WERI-Rb-1 (cell line): ENCODE measurements at regions not wholly inside any gene's neighbourhood (a gene's known extent, or its start where the extent isn't known, plus 50 kb on each side); places are given as distances from the start of the nearest gene placed in this dataset.

Source experiments
- DNase-seq: peaks from one replicate; pipeline ENCODE4 v3.0.0-alpha.2; 2020
- H3K27ac ChIP-seq: fragments of 250-450 bp; sonication (Bioruptor Pico); 2 replicates; pipeline ENCODE4 v1.5.1; 2020; ENCODE audit warnings: mild to moderate bottlenecking, moderate library complexity
- H3K27me3 ChIP-seq: fragments of 250-450 bp; sonication (Bioruptor Pico); 2 replicates; pipeline ENCODE4 v1.5.1; 2021; ENCODE audit warnings: mild to moderate bottlenecking, low read depth, moderate library complexity; ENCODE audit not compliant: insufficient read depth, severe bottlenecking
- H3K36me3 ChIP-seq: fragments of 250-450 bp; sonication (Bioruptor Pico); 2 replicates; pipeline ENCODE4 v1.5.1; 2020; ENCODE audit warnings: mild to moderate bottlenecking, moderate library complexity
- H3K4me3 ChIP-seq: 2 replicates; pipeline ENCODE4 v1.5.1; 2011; ENCODE audit warnings: low read depth, mild to moderate bottlenecking, control low read depth, low read length
- H3K9me3 ChIP-seq: fragments of 250-450 bp; sonication (Bioruptor Pico); 2 replicates; pipeline ENCODE4 v1.5.1; 2021; ENCODE audit warnings: mild to moderate bottlenecking, moderate library complexity; ENCODE audit not compliant: severe bottlenecking
- TF ChIP-seq, protein P1 (sequence below): IDR thresholded peaks from 2 replicates; pipeline ENCODE4 v1.5.1; 2011; ENCODE audit warnings: low read depth, mild to moderate bottlenecking, control low read depth, inconsistent platforms, low read length

- Histone ChIP-seq H3K36me3 (no peaks in the 10 kb centered on the region), H3K9me3 (no peaks in the 10 kb centered on the region), H3K4me3 (no peak overlapping the region), H3K27ac (no peak overlapping the region; the same call in 1 of the 2 replicates), H3K27me3 (no peaks in the 10 kb centered on the region)
- no peak for DNase-seq
- TF ChIP-seq, protein P1, sequence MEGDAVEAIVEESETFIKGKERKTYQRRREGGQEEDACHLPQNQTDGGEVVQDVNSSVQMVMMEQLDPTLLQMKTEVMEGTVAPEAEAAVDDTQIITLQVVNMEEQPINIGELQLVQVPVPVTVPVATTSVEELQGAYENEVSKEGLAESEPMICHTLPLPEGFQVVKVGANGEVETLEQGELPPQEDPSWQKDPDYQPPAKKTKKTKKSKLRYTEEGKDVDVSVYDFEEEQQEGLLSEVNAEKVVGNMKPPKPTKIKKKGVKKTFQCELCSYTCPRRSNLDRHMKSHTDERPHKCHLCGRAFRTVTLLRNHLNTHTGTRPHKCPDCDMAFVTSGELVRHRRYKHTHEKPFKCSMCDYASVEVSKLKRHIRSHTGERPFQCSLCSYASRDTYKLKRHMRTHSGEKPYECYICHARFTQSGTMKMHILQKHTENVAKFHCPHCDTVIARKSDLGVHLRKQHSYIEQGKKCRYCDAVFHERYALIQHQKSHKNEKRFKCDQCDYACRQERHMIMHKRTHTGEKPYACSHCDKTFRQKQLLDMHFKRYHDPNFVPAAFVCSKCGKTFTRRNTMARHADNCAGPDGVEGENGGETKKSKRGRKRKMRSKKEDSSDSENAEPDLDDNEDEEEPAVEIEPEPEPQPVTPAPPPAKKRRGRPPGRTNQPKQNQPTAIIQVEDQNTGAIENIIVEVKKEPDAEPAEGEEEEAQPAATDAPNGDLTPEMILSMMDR = no peak
These were observed 507.5 kb upstream of the SORCS1 start for GRCh38 chr10:107671960-107672359.

- Histone ChIP-seq H3K27me3 (no peaks in the 10 kb centered on the region), H3K4me3 (no peak overlapping the region), H3K27ac (no peak overlapping the region), H3K36me3 (no peaks in the 10 kb centered on the region), H3K9me3 (peaks cover 3% of the 10 kb centered on the region)
- no peak for DNase-seq
- TF ChIP-seq, protein P1 = no peak
These were observed 501.7 kb upstream of the SORCS1 start for GRCh38 chr10:107666214-107666613.

GRCh38 chr10:107665459-107665858 is 501.0 kb upstream of the SORCS1 start:
- no peak for DNase-seq
- no peaks in the 10 kb centered on the region for H3K27me3 ChIP-seq
- no peak overlapping the region for H3K27ac ChIP-seq
- TF ChIP-seq, protein P1 = no peak
- peaks cover 3% of the 10 kb centered on the region for H3K9me3 ChIP-seq
- H3K36me3 ChIP-seq = no peaks in the 10 kb centered on the region
- H3K4me3 ChIP-seq = no peak overlapping the region

- no peaks in the 10 kb centered on the region for H3K27me3 ChIP-seq
- no peak overlapping the region for H3K27ac ChIP-seq
- H3K36me3 ChIP-seq = no peaks in the 10 kb centered on the region
- DNase-seq = peak; percentile 41
- H3K9me3 ChIP-seq = peaks cover 3% of the 10 kb centered on the region
- no peak overlapping the region for H3K4me3 ChIP-seq
- TF ChIP-seq, protein P1 = no peak
These were observed 493.3 kb upstream of the SORCS1 start for GRCh38 chr10:107657851-107658250.

DNA sequence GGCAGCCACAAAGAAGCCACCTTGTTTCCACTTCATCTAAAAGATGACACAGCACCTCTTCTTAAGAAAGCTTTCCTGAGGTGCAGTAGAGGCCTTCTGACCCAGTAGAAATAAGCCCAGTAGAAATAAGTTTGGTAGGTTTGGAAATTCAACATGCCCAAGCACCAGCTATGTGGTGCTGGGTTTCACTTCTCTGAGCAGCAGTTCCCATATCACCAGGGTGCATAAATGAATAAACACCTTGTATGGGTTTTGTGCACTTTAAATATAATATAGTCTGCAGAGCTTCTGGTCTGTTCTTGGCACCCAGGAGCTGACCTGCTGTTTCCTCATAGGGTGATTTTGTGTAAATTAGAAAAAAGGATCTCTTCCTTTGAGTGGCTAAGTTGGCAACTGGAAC is 492.4 kb upstream of the SORCS1 start:
- TF ChIP-seq, protein P1 = no peak
- H3K27ac ChIP-seq = no peak overlapping the region
- H3K9me3 ChIP-seq = no peaks in the 10 kb centered on the region
- H3K4me3 ChIP-seq = no peak overlapping the region
- no peaks in the 10 kb centered on the region for H3K27me3 ChIP-seq
- DNase-seq = no peak
- no peaks in the 10 kb centered on the region for H3K36me3 ChIP-seq

GRCh38 chr10:107653832-107654287 is 489.4 kb upstream of the SORCS1 start:
- peak; percentile 41 for DNase-seq

More at GRCh38 chr10:107653832-107654287, 489.4 kb upstream of the SORCS1 start:
- Histone ChIP-seq H3K4me3 (no peak overlapping the region), H3K27me3 (no peaks in the 10 kb centered on the region), H3K9me3 (no peaks in the 10 kb centered on the region), H3K36me3 (no peaks in the 10 kb centered on the region), H3K27ac (no peak overlapping the region)
- TF ChIP-seq, protein P1 = no peak
